GM12878 (cell line): ENCODE measurements at regions not wholly inside any gene's neighbourhood (a gene's known extent, or its start where the extent isn't known, plus 50 kb on each side); places are given as distances from the start of the nearest gene placed in this dataset.

Source experiments
- CTCF ChIP-seq, 3 experiments: IDR thresholded peaks in 2 of 3; conservative IDR thresholded peaks in 1 of 3; 2 replicates each; pipeline ENCODE4 v1.5.1; 2011; ENCODE audit warnings: low read depth in 3 of 3, low read length in 3 of 3, mild to moderate bottlenecking in 3 of 3, control low read depth in 2 of 3, moderate library complexity in 2 of 3, inconsistent platforms in 1 of 3, mixed read lengths in 1 of 3; ENCODE audit not compliant: control insufficient read depth in 2 of 3, insufficient read depth in 1 of 3; ENCODE audit errors: extremely low read depth in 1 of 3
- POLR2A ChIP-seq: IDR thresholded peaks from 2 replicates; pipeline ENCODE4 v1.6.1; 2011; ENCODE audit warnings: low read depth, mild to moderate bottlenecking, low read length
- SP1 ChIP-seq: IDR thresholded peaks from one replicate; pipeline ENCODE4 v1.6.1; 2011; ENCODE audit warnings: low read depth, low read length
- TAF1 ChIP-seq: IDR thresholded peaks from 2 replicates; pipeline ENCODE4 v1.6.1; 2011; ENCODE audit warnings: mild to moderate bottlenecking, low read depth, low read length, borderline replicate concordance

GRCh38 chr7:27329909-27330308, 87.3 kb downstream of the EVX1 start:
- no peak for TF ChIP-seq POLR2A
- no peak for TF ChIP-seq CTCF (IDR thresholded peaks at IDR 0.05 in 2 of 3, conservative IDR thresholded peaks at IDR 0.05 in 1 of 3; ENCODE audit: control insufficient read depth in 2 of 3, extremely low read depth in 1 of 3, insufficient read depth in 1 of 3, low read depth in 3 of 3, low read length in 3 of 3)
- no peak for TF ChIP-seq SP1
- TF ChIP-seq TAF1, result no peak
